ENCODE measurements at regions not wholly inside any gene's neighbourhood (a gene's known extent, or its start where the extent isn't known, plus 50 kb on each side); places are given as distances from the start of the nearest gene placed in this dataset.

GRCh38 chr12:69067713-69068112, 134.7 kb upstream of the CPM start:
- Histone ChIP-seq H4K91ac (ENCODE audit: insufficient read length, low read depth, low read length) (no peak overlapping the region), H3K18ac (ENCODE audit: insufficient read length, low read depth, low read length) (no peak overlapping the region), H3K4me2 (ENCODE audit: insufficient read depth, insufficient read length, low read length) (no peak overlapping the region), H3K14ac (ENCODE audit: insufficient read depth, low read length) (no peak overlapping the region), H3K9ac (ENCODE audit: extremely low read depth, insufficient read length, low read length) (no peak overlapping the region), H2BK120ac (ENCODE audit: low read depth, low read length, poor library complexity, severe bottlenecking) (no peak overlapping the region), H3K79me1 (ENCODE audit: insufficient read depth, low read depth, low read length, poor library complexity, severe bottlenecking) (no peaks in the 10 kb centered on the region), H3K79me2 (ENCODE audit: insufficient read depth, low read length) (no peaks in the 10 kb centered on the region), H3K4ac (ENCODE audit: low read depth, low read length) (no peak overlapping the region), H3K23me2 (ENCODE audit: insufficient read length, low read depth, low read length, poor library complexity, severe bottlenecking) (no peaks in the 10 kb centered on the region), H2BK20ac (ENCODE audit: low read depth, low read length, poor library complexity, severe bottlenecking) (no peak overlapping the region), H3T11ph (ENCODE audit: low read length) (no peak overlapping the region), H4K8ac (replicated peaks; ENCODE audit: insufficient read length, low read depth, low read length) (no peak overlapping the region), H4K20me1 (ENCODE audit: control insufficient read depth, insufficient read depth, insufficient read length) (no peaks in the 10 kb centered on the region), H2BK15ac (ENCODE audit: low read depth, low read length) (no peak overlapping the region), H4K5ac (ENCODE audit: insufficient read length, low read depth, low read length) (no peak overlapping the region), H2AK5ac (ENCODE audit: insufficient read length, low read length) (no peak overlapping the region), H3K27ac (ENCODE audit: insufficient read length, low read depth, low read length) (no peak overlapping the region), H2BK5ac (ENCODE audit: insufficient read length, low read length) (no peak overlapping the region), H2AFZ (ENCODE audit: low read length) (no peak overlapping the region), H3K23ac (ENCODE audit: insufficient read length, low read depth, low read length) (no peak overlapping the region), H3K4me1 (ENCODE audit: insufficient read depth, low read length) (0 out of 2 replicates have a peak, but pooled peaks cover 2% of the 10 kb centered on the region), H3K9me3 (ENCODE audit: control insufficient read depth, low read depth, low read length) (no peaks in the 10 kb centered on the region), H2BK12ac (ENCODE audit: insufficient read length, low read depth, low read length) (no peak overlapping the region), H3K27me3 (ENCODE audit: insufficient read depth, low read length) (no peaks in the 10 kb centered on the region), H3K56ac (ENCODE audit: insufficient read length, low read depth, low read length) (no peak overlapping the region)
- Mint-ChIP-seq H3K4me1 (peaks cover 13 to 20% of the 10 kb centered on the region in 2 experiments), H3K27ac (no peak overlapping the region), H3K9me3 (no peaks in the 10 kb centered on the region), H3K27me3 (ENCODE audit: low read depth) (no peaks in the 10 kb centered on the region), H3K36me3 (ENCODE audit: insufficient read depth in 1 of 3, low read depth in 3 of 3) (no peaks in the 10 kb centered on the region), H3K4me3 (no peak overlapping the region)
- DNase-seq = no peak
- TF ChIP-seq CTCF (conservative IDR thresholded peaks at IDR 0.05) = no peak
- no CpG with 5 or more reads among the region's 6 CpGs for WGBS (ENCODE audit: extremely low coverage, insufficient read length, low lambda C conversion rate)
